Kidney (tissue), 13 donors: ENCODE measurements at regions not wholly inside any gene's neighbourhood (a gene's known extent, or its start where the extent isn't known, plus 50 kb on each side); places are given as distances from the start of the nearest gene placed in this dataset.

Source experiments
- DNase-seq, 5 donors: peaks; one replicate each; pipeline ENCODE4 v3.0.0-alpha.2; 2013 to 2020
- FAIRE-seq: peaks from 2 replicates; lab custom pipeline; 2012; peaks lifted over from hg19 to GRCh38; lab: Jason Lieb, UNC
- H3K27ac ChIP-seq, 2 donors: one replicate each; pipeline ENCODE4 v1.7.0; 2013; ENCODE audit warnings: low read depth in 2 of 2, low read length in 2 of 2, inconsistent platforms in 1 of 2
- H3K27me3 ChIP-seq: one replicate; pipeline ENCODE4 v1.7.1; 2013; ENCODE audit warnings: low read length, inconsistent platforms; ENCODE audit not compliant: control insufficient read depth, insufficient read depth
- H3K36me3 ChIP-seq, 3 donors: one replicate each; pipeline versions ENCODE4 v1.7.0 to v1.7.1; 2013; ENCODE audit warnings: low read length in 3 of 3, control low read depth in 1 of 3, inconsistent platforms in 1 of 3; ENCODE audit not compliant: insufficient read depth in 3 of 3, control insufficient read depth in 2 of 3
- H3K4me1 ChIP-seq, 3 donors: one replicate each; pipeline versions ENCODE4 v1.7.0 to v1.7.1; 2013; ENCODE audit warnings: low read length in 3 of 3, inconsistent platforms in 1 of 3, low read depth in 1 of 3; ENCODE audit not compliant: control insufficient read depth in 2 of 3, insufficient read depth in 2 of 3
- H3K4me3 ChIP-seq, 3 donors: one replicate each; pipeline versions ENCODE4 v1.7.0 to v1.8.1; 2013; ENCODE audit warnings: low read length in 3 of 3, control low read depth in 1 of 3, inconsistent platforms in 1 of 3
- H3K9ac ChIP-seq, 3 donors: one replicate each; pipeline versions ENCODE4 v1.7.0 to v1.7.1; 2013; ENCODE audit warnings: low read length in 3 of 3, control low read depth in 1 of 3, inconsistent platforms in 1 of 3
- H3K9me3 ChIP-seq, 3 donors: one replicate each; pipeline versions ENCODE4 v1.7.0 to v1.7.1; 2013; ENCODE audit warnings: low read length in 3 of 3, control low read depth in 1 of 3, inconsistent platforms in 1 of 3; ENCODE audit not compliant: control insufficient read depth in 2 of 3, insufficient read depth in 1 of 3
- intact Hi-C: fragments of 100-400 bp; cut with DNase I; formaldehyde crosslinking; loops from one replicate; pipeline ENCODE4 v1.11.1; 2022
- TF ChIP-seq, protein P1 (sequence below): IDR thresholded peaks from 3 replicates; pipeline ENCODE4 v1.5.1; 2012; ENCODE audit warnings: mild to moderate bottlenecking, moderate library complexity, borderline replicate concordance; ENCODE audit not compliant: insufficient read depth; ENCODE audit errors: extremely low read depth
- donor health status: control.
- donor health status: control.
- donor health status: control.
- donor health status: control.
- donor health status: control.
- donor health status: DM: yes; HTN: yes; CAD: no.
- donor health status: Normal renal cell carcinoma (clear cell type).

DNA sequence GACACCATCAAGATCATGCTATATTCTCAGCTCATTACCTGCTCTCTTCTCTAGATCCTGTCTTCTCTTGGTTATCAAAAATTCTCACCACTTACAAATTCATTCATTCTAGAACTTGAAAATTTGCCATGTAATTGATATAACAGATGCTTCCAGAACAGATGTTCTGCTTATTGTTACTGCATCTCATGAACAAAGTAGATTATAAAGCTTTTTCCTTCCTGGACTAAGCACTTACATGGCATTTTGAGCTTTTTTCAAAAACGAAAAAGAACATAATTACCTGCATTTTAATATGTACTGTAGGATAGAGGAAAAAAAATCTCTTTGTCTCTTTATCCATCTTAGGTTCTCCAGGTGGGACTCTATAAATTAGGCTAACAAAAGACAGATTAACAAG, 79.6 kb upstream of the CREB1 start:
- Histone ChIP-seq H3K27me3 (no peaks in the 10 kb centered on the region), H3K27ac (no peak overlapping the region), H3K4me3 (no peak overlapping the region), H3K9ac (no peak overlapping the region), H3K9me3 (no peaks in the 10 kb centered on the region), H3K4me1 (no peaks in the 10 kb centered on the region), H3K36me3 (no peaks in the 10 kb centered on the region)
- TF ChIP-seq, protein P1, sequence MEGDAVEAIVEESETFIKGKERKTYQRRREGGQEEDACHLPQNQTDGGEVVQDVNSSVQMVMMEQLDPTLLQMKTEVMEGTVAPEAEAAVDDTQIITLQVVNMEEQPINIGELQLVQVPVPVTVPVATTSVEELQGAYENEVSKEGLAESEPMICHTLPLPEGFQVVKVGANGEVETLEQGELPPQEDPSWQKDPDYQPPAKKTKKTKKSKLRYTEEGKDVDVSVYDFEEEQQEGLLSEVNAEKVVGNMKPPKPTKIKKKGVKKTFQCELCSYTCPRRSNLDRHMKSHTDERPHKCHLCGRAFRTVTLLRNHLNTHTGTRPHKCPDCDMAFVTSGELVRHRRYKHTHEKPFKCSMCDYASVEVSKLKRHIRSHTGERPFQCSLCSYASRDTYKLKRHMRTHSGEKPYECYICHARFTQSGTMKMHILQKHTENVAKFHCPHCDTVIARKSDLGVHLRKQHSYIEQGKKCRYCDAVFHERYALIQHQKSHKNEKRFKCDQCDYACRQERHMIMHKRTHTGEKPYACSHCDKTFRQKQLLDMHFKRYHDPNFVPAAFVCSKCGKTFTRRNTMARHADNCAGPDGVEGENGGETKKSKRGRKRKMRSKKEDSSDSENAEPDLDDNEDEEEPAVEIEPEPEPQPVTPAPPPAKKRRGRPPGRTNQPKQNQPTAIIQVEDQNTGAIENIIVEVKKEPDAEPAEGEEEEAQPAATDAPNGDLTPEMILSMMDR, result no peak
- FAIRE-seq (no peak), DNase-seq (no peak)
- intact Hi-C loops, result no loop called here

DNA sequence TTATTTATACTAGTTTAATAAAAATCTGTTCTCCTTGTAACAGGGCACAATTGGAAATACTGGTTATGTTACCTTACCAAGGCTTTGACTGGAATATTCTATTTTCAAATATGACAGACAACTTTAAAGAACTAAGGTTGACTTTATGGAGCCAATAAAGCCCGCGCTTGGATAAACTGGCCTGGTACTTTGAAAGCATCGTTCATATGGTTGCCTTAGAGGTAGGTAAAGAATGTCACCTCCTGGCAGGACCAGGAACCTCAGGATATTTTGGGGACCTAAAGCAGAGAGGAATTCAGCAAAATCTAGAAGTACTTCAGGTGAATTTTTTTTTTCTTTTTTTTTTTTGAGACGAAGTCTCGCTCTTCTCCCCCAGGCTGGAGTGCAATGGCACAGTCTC, 71.2 kb upstream of the CREB1 start:
- H3K36me3 ChIP-seq, result no peaks in the 10 kb centered on the region
- intact Hi-C loops, result no loop called here
- DNase-seq (no peak), FAIRE-seq (no peak)
- TF ChIP-seq, protein P1, result no peak
- no peaks in the 10 kb centered on the region for H3K27me3 ChIP-seq
- H3K4me3 ChIP-seq, result no peak overlapping the region
- no peaks in the 10 kb centered on the region for H3K9me3 ChIP-seq
- H3K4me1 ChIP-seq, result no peaks in the 10 kb centered on the region
- no peak overlapping the region for H3K27ac ChIP-seq
- H3K9ac ChIP-seq, result no peak overlapping the region

DNA sequence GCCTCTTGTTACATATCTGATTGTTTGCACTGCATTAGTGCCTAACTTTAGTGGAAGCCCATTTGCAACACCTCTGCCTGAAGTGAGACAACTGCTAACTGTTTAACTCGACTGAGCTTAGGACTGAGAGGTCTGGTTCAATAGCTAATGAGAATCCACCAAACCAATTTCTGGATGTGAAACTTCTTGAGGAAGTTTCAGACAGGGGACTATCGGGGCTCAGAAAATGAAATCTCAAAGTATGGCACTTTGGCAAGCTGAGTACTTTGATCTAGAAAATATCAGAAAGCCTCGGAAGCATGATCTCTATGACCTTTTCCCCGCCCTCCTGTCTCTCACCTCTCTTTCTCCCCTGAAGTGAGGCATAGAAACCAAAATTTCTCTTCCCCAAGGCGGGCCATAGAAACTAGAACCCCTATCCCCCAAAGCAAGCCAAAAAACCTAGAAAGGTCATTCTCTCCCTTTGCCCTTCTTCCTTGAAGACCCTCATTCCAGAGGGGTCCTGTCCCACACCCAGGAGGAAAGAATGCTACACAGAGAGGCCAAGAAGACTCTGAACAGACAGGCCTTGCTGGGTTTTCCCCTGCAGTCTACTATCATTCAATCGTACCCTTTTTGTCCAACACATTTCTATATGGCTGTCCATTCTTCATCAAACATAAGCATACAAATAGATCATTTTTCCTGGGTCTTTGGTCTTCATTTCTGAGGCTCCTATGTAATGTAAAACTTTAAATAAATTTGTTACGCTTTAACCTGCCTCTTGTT, 69.6 kb upstream of the CREB1 start:
- Histone ChIP-seq H3K27me3 (no peaks in the 10 kb centered on the region), H3K36me3 (no peaks in the 10 kb centered on the region), H3K9ac (no peak overlapping the region), H3K27ac (no peak overlapping the region), H3K4me3 (no peak overlapping the region), H3K4me1 (no peaks in the 10 kb centered on the region), H3K9me3 (no peaks in the 10 kb centered on the region)
- no peak for DNase-seq
- TF ChIP-seq, protein P1, result no peak
- no peak for FAIRE-seq
- intact Hi-C loops, result no loop called here
